ENCODE measurements at regions not wholly inside any gene's neighbourhood (a gene's known extent, or its start where the extent isn't known, plus 50 kb on each side); places are given as distances from the start of the nearest gene placed in this dataset.

GRCh38 chrX:43140582-43140981 lies 362.6 kb upstream of the PPP1R2C start:
- ATAC-seq (replicated peaks) (no peak), DNase-seq (no peak)
- H3K36me3 Mint-ChIP-seq, result no peaks in the 10 kb centered on the region
- H3K9me3 Mint-ChIP-seq, result peaks cover 0 to 1% of the 10 kb centered on the region in 2 donors
- H3K27ac Mint-ChIP-seq, result no peak overlapping the region
- no peaks in the 10 kb centered on the region for H3K27me3 Mint-ChIP-seq
- H3K4me1 Mint-ChIP-seq, result no peaks in the 10 kb centered on the region
- no peak overlapping the region for H3K4me3 Mint-ChIP-seq

DNA sequence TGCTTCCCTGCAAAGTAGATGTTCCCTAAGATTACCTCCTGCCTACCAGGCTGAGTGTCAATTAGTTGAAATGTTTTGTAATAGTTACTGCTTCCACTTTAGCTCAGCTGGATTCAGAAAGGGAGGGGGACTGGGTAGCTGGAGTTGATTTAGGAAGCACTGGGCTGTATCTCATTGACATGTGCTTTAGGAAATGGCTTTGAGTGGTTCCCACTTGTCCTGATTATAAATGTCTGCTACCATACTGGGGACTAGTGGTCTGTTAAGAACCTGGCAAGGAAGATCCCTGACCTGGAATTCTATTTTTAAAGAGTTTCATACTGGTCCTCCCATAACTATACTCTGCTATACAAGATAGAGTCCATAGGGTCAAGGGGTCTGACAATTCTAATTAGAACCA lies 363.9 kb upstream of the PPP1R2C start:
- Mint-ChIP-seq H3K36me3 (no peaks in the 10 kb centered on the region), H3K4me1 (no peaks in the 10 kb centered on the region), H3K9me3 (no peaks in the 10 kb centered on the region), H3K4me3 (no peak overlapping the region), H3K27ac (no peak overlapping the region), H3K27me3 (no peaks in the 10 kb centered on the region)
- DNase-seq (no peak), ATAC-seq (replicated peaks) (no peak)

- ATAC-seq (replicated peaks) (no peak), DNase-seq (no peak)
- H3K4me1 Mint-ChIP-seq, result peaks cover 1 to 9% of the 10 kb centered on the region in 2 donors
- no peak overlapping the region for H3K4me3 Mint-ChIP-seq
- H3K27ac Mint-ChIP-seq, result no peak overlapping the region
- H3K9me3 Mint-ChIP-seq, result peaks cover 5 to 9% of the 10 kb centered on the region in 2 donors
- H3K27me3 Mint-ChIP-seq, result peaks cover 0 to 5% of the 10 kb centered on the region in 2 donors
- H3K36me3 Mint-ChIP-seq, result peaks cover 2 to 3% of the 10 kb centered on the region in 2 donors
Observed at GRCh38 chrX:43148305-43148704, 370.3 kb upstream of the PPP1R2C start.

DNA sequence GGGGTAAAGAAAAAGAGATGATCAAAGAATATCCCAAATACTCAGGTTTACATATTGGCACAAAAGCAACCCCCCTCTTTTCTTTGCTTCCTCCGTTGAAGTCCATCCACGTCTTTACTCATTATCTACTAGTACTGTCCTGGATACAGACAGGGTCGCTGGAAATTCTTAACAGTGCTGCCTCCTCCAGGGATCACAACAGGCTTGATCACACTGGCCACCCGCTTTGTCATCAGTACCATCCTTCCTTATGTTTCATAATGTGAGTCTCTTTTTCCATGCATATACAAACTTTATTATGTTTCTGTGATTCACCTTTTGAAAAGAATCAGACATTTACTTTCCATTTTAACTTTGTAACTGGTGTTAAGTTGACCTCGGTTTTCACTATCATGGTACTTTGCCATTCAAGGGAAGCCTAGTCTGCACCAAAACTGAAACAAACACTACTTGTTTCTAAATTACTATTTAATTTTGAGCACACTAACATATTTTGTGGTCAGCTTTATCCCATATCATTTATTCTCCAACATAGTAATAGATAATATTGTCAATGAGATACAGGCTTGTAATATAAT lies 387.5 kb upstream of the PPP1R2C start:
- ATAC-seq (replicated peaks) (no peak), DNase-seq (no peak)
- Mint-ChIP-seq H3K27ac (no peak overlapping the region), H3K9me3 (peaks cover 3 to 4% of the 10 kb centered on the region in 2 donors), H3K27me3 (no peaks in the 10 kb centered on the region), H3K4me1 (peaks cover 0 to 5% of the 10 kb centered on the region in 2 donors), H3K36me3 (no peaks in the 10 kb centered on the region), H3K4me3 (no peak overlapping the region)

- DNase-seq (no peak), ATAC-seq (replicated peaks) (no peak)
- Mint-ChIP-seq H3K36me3 (no peaks in the 10 kb centered on the region), H3K4me3 (no peak overlapping the region), H3K4me1 (peaks cover 0 to 5% of the 10 kb centered on the region in 2 donors), H3K9me3 (peaks cover 3 to 4% of the 10 kb centered on the region in 2 donors), H3K27ac (no peak overlapping the region), H3K27me3 (no peaks in the 10 kb centered on the region)
Observed at GRCh38 chrX:43166874-43167273, 388.9 kb upstream of the PPP1R2C start.

DNA sequence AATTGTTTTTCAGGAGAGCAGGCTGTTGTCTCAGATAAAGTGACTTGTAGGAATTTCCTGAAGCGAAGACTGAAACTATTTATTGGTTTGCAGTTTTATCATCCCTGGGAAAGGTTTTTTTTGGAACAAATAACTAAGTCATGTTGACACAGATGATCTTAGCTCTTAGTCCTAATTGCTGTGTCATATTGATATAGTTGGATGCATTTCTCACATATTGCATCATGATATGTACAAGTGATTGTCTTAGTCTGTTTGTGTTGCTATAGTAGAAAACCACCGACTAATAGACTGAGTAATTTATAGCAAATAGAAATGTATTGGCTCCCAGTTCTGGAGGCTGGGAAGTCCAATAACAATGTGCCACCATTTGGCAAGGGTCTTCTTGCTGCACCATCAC lies 397.5 kb upstream of the PPP1R2C start:
- H3K9me3 Mint-ChIP-seq, result peaks cover 9 to 15% of the 10 kb centered on the region in 2 donors
- no peak overlapping the region for H3K27ac Mint-ChIP-seq
- peaks cover 0 to 6% of the 10 kb centered on the region in 2 donors for H3K36me3 Mint-ChIP-seq
- ATAC-seq (replicated peaks) (no peak), DNase-seq (no peak)
- peaks cover 0 to 6% of the 10 kb centered on the region in 2 donors for H3K27me3 Mint-ChIP-seq
- peaks cover 0 to 7% of the 10 kb centered on the region in 2 donors for H3K4me1 Mint-ChIP-seq
- H3K4me3 Mint-ChIP-seq, result no peak overlapping the region

DNA sequence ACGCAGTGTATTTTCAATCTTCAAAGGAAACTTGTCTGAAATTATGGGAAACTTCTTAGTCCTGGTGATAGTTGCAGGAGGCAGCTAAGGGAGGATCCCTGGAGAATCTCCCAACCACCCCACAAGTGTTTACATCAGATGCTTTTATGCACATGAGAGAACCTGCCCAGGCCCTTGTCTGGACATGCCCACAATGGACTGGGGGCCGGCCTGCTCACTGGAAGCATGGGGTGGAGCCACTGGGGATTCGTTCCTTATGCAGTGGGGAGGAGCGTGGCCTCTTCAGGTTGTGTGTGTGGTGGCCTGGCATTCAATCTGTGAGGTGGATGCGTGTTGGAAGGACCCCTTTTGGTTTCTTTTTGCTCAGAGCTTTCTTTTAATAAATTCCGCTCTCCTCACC lies 398.7 kb upstream of the PPP1R2C start:
- H3K9me3 Mint-ChIP-seq, result peaks cover 9 to 15% of the 10 kb centered on the region in 2 donors
- ATAC-seq (replicated peaks) (no peak), DNase-seq (no peak)
- peaks cover 0 to 13% of the 10 kb centered on the region in 2 donors for H3K4me1 Mint-ChIP-seq
- peaks cover 0 to 10% of the 10 kb centered on the region in 2 donors for H3K27me3 Mint-ChIP-seq
- H3K4me3 Mint-ChIP-seq, result no peak overlapping the region
- H3K36me3 Mint-ChIP-seq, result peaks cover 0 to 6% of the 10 kb centered on the region in 2 donors
- no peak overlapping the region for H3K27ac Mint-ChIP-seq

GRCh38 chrX:43188296-43188695 lies 410.3 kb upstream of the PPP1R2C start:
- no peak overlapping the region for H3K27ac Mint-ChIP-seq

DNA sequence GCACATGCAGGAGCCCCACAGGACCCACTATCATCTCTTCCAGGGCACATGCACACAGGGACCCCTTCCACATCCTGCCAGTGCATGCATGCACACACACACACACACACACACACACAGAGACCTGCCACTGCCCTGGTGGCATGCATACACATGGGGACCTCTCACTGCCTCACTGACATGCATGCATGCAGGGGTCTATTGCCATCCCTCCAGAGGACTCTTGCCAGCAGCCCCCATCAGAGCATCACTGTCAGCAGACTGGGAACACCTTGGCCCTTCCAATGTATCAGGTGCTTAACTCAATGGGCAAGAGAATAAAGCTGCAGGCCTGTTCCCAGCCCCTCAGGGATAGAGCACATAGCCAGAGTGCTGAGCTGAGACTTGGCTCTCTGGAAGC lies 433.6 kb upstream of the PPP1R2C start:
- Mint-ChIP-seq H3K4me1 (peaks cover 0 to 3% of the 10 kb centered on the region in 2 donors), H3K27me3 (peaks cover 0 to 5% of the 10 kb centered on the region in 2 donors), H3K4me3 (no peak overlapping the region), H3K27ac (no peak overlapping the region), H3K36me3 (peaks cover 6 to 21% of the 10 kb centered on the region in 2 donors), H3K9me3 (peaks cover 14 to 30% of the 10 kb centered on the region in 2 donors)
- ATAC-seq (replicated peaks), result no peak
- DNase-seq, result no peak

More at GRCh38 chrX:43188296-43188695, 410.3 kb upstream of the PPP1R2C start:
- no peak for ATAC-seq (replicated peaks)
- peaks cover 2 to 4% of the 10 kb centered on the region in 2 donors for H3K9me3 Mint-ChIP-seq
- H3K36me3 Mint-ChIP-seq, result no peaks in the 10 kb centered on the region
- no peak overlapping the region for H3K4me3 Mint-ChIP-seq
- no peak for DNase-seq
- H3K4me1 Mint-ChIP-seq, result peaks cover 7 to 9% of the 10 kb centered on the region in 2 donors
- no peaks in the 10 kb centered on the region for H3K27me3 Mint-ChIP-seq

DNA sequence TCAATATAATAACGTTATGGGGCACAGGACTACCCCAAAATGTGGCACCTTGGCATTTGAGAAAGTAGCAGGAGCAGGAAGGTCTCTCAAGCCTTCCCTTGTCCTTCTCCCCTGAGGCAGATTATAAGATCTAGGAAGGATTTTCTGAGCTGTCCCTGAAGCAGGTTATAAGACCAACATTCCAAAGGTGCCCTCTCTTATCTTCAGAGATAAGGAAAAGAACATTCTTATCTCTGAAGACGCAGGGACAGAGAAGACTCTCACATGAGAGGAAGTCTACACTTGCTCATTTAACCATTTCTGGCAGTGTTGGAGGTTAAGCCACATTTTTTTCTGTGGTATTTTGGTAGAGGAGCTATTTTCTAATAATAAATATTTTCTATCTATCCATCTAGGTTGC lies 437.9 kb upstream of the MAOA start:
- DNase-seq (no peak), ATAC-seq (replicated peaks) (no peak)
- H3K4me3 Mint-ChIP-seq, result no peak overlapping the region
- no peaks in the 10 kb centered on the region for H3K4me1 Mint-ChIP-seq
- H3K9me3 Mint-ChIP-seq, result peaks cover 10 to 22% of the 10 kb centered on the region in 2 donors
- no peak overlapping the region for H3K27ac Mint-ChIP-seq
- peaks cover 0 to 4% of the 10 kb centered on the region in 2 donors for H3K36me3 Mint-ChIP-seq
- no peaks in the 10 kb centered on the region for H3K27me3 Mint-ChIP-seq

DNA sequence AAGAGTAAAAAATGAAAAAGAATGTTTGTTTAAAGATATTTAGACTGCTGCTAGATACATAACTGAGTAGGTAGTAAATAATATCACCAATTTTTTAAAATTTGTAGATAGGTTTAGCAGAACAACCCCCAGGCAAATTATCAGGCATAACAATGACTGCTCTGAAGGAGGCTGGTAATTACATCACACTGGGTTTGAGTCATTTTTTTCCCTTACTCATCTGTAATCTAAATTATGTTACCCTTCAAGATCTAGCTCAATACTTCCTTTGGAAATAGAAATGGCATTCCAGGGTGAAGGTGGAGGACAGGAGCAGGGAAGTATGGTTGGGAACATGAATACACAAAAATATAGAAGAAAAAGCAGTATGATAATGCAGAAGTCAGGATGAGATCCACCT lies 431.6 kb upstream of the MAOA start:
- H3K4me1 Mint-ChIP-seq, result no peaks in the 10 kb centered on the region
- H3K27ac Mint-ChIP-seq, result no peak overlapping the region
- DNase-seq (no peak), ATAC-seq (replicated peaks) (no peak)
- no peaks in the 10 kb centered on the region for H3K27me3 Mint-ChIP-seq
- H3K4me3 Mint-ChIP-seq, result no peak overlapping the region
- H3K36me3 Mint-ChIP-seq, result no peaks in the 10 kb centered on the region
- H3K9me3 Mint-ChIP-seq, result no peaks in the 10 kb centered on the region

DNA sequence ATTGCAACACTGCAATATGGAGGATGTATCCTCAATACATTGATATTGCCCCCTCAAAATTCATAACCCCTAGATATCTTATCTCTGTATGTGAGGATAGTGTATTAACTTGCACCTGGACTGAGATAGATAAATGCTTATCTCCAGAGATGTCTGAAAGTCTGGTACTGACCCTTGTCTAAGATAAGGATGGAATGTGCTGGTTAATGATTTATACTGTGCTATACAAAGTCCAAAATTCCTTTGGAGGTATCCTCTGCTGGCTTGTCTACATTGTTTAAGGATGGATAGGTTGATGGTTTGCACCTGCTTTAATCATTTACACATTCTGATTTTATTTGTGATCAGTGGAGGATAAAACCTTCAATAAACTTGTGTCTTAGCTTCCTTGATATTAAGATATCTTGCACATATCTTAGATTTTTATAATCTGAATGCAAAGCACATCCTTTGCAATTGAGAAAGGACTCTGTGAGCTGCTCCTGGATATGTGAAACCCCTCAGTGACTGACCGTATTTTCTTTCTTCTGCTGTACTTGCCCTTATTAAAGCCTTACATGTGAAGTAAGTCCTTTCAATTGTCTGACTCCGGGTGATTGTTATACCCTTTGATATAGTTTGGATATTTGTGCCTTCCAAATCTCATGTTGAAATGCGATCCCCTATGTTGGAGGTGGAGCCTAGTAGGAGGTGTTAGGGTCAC lies 430.3 kb upstream of the MAOA start:
- no peak for DNase-seq
- no peak overlapping the region for H3K4me3 Mint-ChIP-seq
- H3K36me3 Mint-ChIP-seq, result no peaks in the 10 kb centered on the region
- no peak for ATAC-seq (replicated peaks)
- H3K9me3 Mint-ChIP-seq, result no peaks in the 10 kb centered on the region
- no peaks in the 10 kb centered on the region for H3K4me1 Mint-ChIP-seq
- no peaks in the 10 kb centered on the region for H3K27me3 Mint-ChIP-seq
- H3K27ac Mint-ChIP-seq, result no peak overlapping the region

GRCh38 chrX:43238461-43238945 lies 417.6 kb upstream of the MAOA start:
- H3K4me1 Mint-ChIP-seq, result no peaks in the 10 kb centered on the region
- no peaks in the 10 kb centered on the region for H3K9me3 Mint-ChIP-seq
- no peak overlapping the region for H3K4me3 Mint-ChIP-seq
- no peak for ATAC-seq (replicated peaks)
- H3K36me3 Mint-ChIP-seq, result no peaks in the 10 kb centered on the region
- H3K27ac Mint-ChIP-seq, result no peak overlapping the region
- no peak for DNase-seq
- H3K27me3 Mint-ChIP-seq, result no peaks in the 10 kb centered on the region

- H3K9me3 Mint-ChIP-seq, result no peaks in the 10 kb centered on the region
- H3K27ac Mint-ChIP-seq, result no peak overlapping the region
- no peak for ATAC-seq (replicated peaks)
- peaks cover 0 to 4% of the 10 kb centered on the region in 2 donors for H3K27me3 Mint-ChIP-seq
- no peaks in the 10 kb centered on the region for H3K36me3 Mint-ChIP-seq
- no peak for DNase-seq
- no peak overlapping the region for H3K4me3 Mint-ChIP-seq
- no peaks in the 10 kb centered on the region for H3K4me1 Mint-ChIP-seq
Observed at GRCh38 chrX:43239356-43239755, 416.7 kb upstream of the MAOA start.

DNA sequence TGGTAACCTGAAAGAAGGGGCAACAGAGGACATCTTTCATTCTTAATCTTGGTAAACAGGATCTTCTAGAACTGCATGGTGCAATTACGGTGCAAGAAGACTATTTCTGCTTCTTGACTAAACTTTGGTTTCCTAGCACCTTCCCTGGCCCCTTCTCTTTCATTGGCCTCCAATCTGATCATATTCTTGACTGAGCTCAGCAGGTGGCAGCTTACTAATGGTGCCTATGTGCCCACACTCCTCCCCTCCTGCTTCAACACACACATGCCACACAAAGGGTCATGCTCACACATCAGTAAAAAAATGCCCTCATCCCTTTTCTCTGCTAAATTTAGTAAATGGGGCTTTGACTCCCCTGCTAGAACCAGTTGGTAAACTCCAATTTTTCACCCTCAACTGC lies 400.5 kb upstream of the MAOA start:
- Mint-ChIP-seq H3K27ac (no peak overlapping the region), H3K9me3 (peaks cover 8 to 9% of the 10 kb centered on the region in 2 donors), H3K4me1 (no peaks in the 10 kb centered on the region), H3K4me3 (no peak overlapping the region), H3K27me3 (no peaks in the 10 kb centered on the region), H3K36me3 (no peaks in the 10 kb centered on the region)
- ATAC-seq (replicated peaks) (no peak), DNase-seq (no peak)
